GM23338 (cell line): ENCODE measurements at regions not wholly inside any gene's neighbourhood (a gene's known extent, or its start where the extent isn't known, plus 50 kb on each side); places are given as distances from the start of the nearest gene placed in this dataset.

Source experiments
- ATAC-seq: fragments of 200-7000 bp; cut with Tn5 transposase; 3 replicates; pipeline ENCODE4 v1.9.1; 2020
- DNase-seq: peaks from one replicate; pipeline ENCODE4 v3.0.0-alpha.2; 2015; ENCODE audit warnings: low spot score
- H2AFZ ChIP-seq: fragments of 200-600 bp; sonication (generic); 2 replicates; pipeline ENCODE4 v1.8.0; 2016; ENCODE audit warnings: antibody characterized with exemption, mild to moderate bottlenecking, moderate library complexity
- H3F3A ChIP-seq: fragments of 200-600 bp; sonication (generic); replicated peaks from 2 replicates; pipeline ENCODE4 v1.8.0; 2017; ENCODE audit warnings: antibody characterized with exemption, mixed run types, low read depth
- H3K27ac ChIP-seq: fragments of 200-600 bp; sonication (generic); 2 replicates; pipeline ENCODE4 v1.6.1; 2016; ENCODE audit warnings: low read depth
- H3K27me3 ChIP-seq: fragments of 200-600 bp; sonication (generic); 2 replicates; pipeline ENCODE4 v1.8.0; 2016; ENCODE audit warnings: mild to moderate bottlenecking, mixed run types, moderate library complexity; ENCODE audit not compliant: insufficient read depth
- H3K36me3 ChIP-seq: fragments of 200-600 bp; sonication (generic); 2 replicates; pipeline ENCODE4 v1.8.0; 2016; ENCODE audit warnings: mild to moderate bottlenecking; ENCODE audit not compliant: insufficient read depth
- H3K4me1 ChIP-seq: fragments of 200-600 bp; sonication (generic); 2 replicates; pipeline ENCODE4 v1.8.0; 2016; ENCODE audit warnings: mild to moderate bottlenecking, moderate library complexity; ENCODE audit not compliant: insufficient read depth
- H3K4me2 ChIP-seq: fragments of 200-600 bp; sonication (generic); 2 replicates; pipeline ENCODE4 v1.7.1; 2017; ENCODE audit warnings: mixed run types
- H3K4me3 ChIP-seq: fragments of 200-600 bp; sonication (generic); 2 replicates; pipeline ENCODE4 v1.6.1; 2016; ENCODE audit warnings: mixed run types
- H3K79me2 ChIP-seq: fragments of 200-600 bp; sonication (generic); replicated peaks from 2 replicates; pipeline ENCODE4 v1.8.0; 2017; ENCODE audit warnings: mild to moderate bottlenecking; ENCODE audit not compliant: insufficient read depth
- H3K9me2 ChIP-seq: fragments of 200-600 bp; sonication (generic); 2 replicates; pipeline ENCODE4 v1.8.0; 2017; ENCODE audit not compliant: insufficient read depth
- H4K20me1 ChIP-seq: fragments of 200-600 bp; sonication (generic); replicated peaks from 2 replicates; pipeline ENCODE4 v1.8.0; 2017; ENCODE audit warnings: mild to moderate bottlenecking; ENCODE audit not compliant: insufficient read depth
- H3K27ac Mint-ChIP-seq: 2 replicates; pipeline ENCODE4 v1.8.0; 2020; ENCODE audit warnings: inconsistent platforms, mild to moderate bottlenecking, moderate library complexity, mixed read lengths
- H3K27me3 Mint-ChIP-seq: 3 replicates; pipeline ENCODE4 v1.8.0; 2022; ENCODE audit warnings: low read depth, mild to moderate bottlenecking, moderate library complexity, mixed read lengths, inconsistent platforms; ENCODE audit not compliant: insufficient read depth, poor library complexity
- H3K36me3 Mint-ChIP-seq: 3 replicates; pipeline ENCODE4 v1.8.0; 2021; ENCODE audit warnings: low read depth, mild to moderate bottlenecking, inconsistent platforms, moderate library complexity, mixed read lengths
- H3K4me1 Mint-ChIP-seq: 3 replicates; pipeline ENCODE4 v1.8.0; 2020; ENCODE audit warnings: mild to moderate bottlenecking, inconsistent platforms, mixed read lengths
- H3K4me3 Mint-ChIP-seq: 3 replicates; pipeline ENCODE4 v1.8.0; 2021; ENCODE audit warnings: moderate library complexity, mild to moderate bottlenecking, inconsistent platforms, mixed read lengths
- H3K9me3 Mint-ChIP-seq: 3 replicates; pipeline ENCODE4 v1.8.0; 2020; ENCODE audit warnings: moderate library complexity, mild to moderate bottlenecking, inconsistent platforms, mixed read lengths
- CREB1 ChIP-seq: fragments of 250-450 bp; sonication (Bioruptor Pico); IDR thresholded peaks from 2 replicates; pipeline ENCODE4 v1.5.0; 2020; ENCODE audit warnings: low read depth, mild to moderate bottlenecking, moderate library complexity
- CTCF ChIP-seq, 2 experiments: fragments of 200-600 bp in 1 of 2; sonication (generic) in 1 of 2; conservative IDR thresholded peaks; 2 replicates each; pipeline versions ENCODE4 v1.5.1 to v1.6.1; 2016 to 2017; ENCODE audit warnings: antibody characterized with exemption in 2 of 2, low read depth in 2 of 2, mild to moderate bottlenecking in 2 of 2, moderate library complexity in 1 of 2
- ETS1 ChIP-seq: IDR thresholded peaks from 2 replicates; pipeline ENCODE4 v1.6.1; 2016; ENCODE audit warnings: antibody characterized with exemption
- EZH2 ChIP-seq: fragments of 200-600 bp; sonication (generic); IDR thresholded peaks from one replicate; pipeline ENCODE4 v1.8.0; 2017; ENCODE audit warnings: antibody characterized with exemption, mild to moderate bottlenecking, low read depth; ENCODE audit not compliant: unreplicated experiment
- EZH2phosphoT487 ChIP-seq: fragments of 200-600 bp; sonication (generic); IDR thresholded peaks from one replicate; pipeline ENCODE4 v1.8.1; 2018; ENCODE audit warnings: antibody characterized with exemption; ENCODE audit not compliant: unreplicated experiment
- JUNB ChIP-seq: IDR thresholded peaks from one replicate; pipeline ENCODE4 v1.6.1; 2016; ENCODE audit warnings: antibody characterized with exemption; ENCODE audit not compliant: unreplicated experiment
- NANOG ChIP-seq: IDR thresholded peaks from 2 replicates; pipeline ENCODE4 v1.6.1; 2016; ENCODE audit warnings: antibody characterized with exemption, borderline replicate concordance
- POLR2AphosphoS5 ChIP-seq: IDR thresholded peaks from 2 replicates; pipeline ENCODE4 v1.6.1; 2016; ENCODE audit warnings: antibody characterized with exemption, low read depth
- REST ChIP-seq: IDR thresholded peaks from one replicate; pipeline ENCODE4 v1.6.1; 2018; ENCODE audit warnings: antibody characterized with exemption; ENCODE audit not compliant: unreplicated experiment
- STAT1 ChIP-seq: IDR thresholded peaks from one replicate; pipeline ENCODE4 v1.6.1; 2016; ENCODE audit warnings: antibody characterized with exemption; ENCODE audit not compliant: unreplicated experiment
- ZNF114 ChIP-seq: fragments of 250-450 bp; sonication (Bioruptor Pico); IDR thresholded peaks from 2 replicates; pipeline ENCODE4 v1.5.0; 2020; ENCODE audit warnings: mild to moderate bottlenecking, moderate library complexity
- ZNF331 ChIP-seq: fragments of 250-450 bp; sonication (Bioruptor Pico); IDR thresholded peaks from 2 replicates; pipeline ENCODE4 v1.5.0; 2020; ENCODE audit warnings: low read depth, mild to moderate bottlenecking, moderate library complexity
- ZNF462 ChIP-seq: fragments of 250-450 bp; sonication (Bioruptor Pico); IDR thresholded peaks from 2 replicates; pipeline ENCODE4 v1.5.0; 2020; ENCODE audit warnings: mild to moderate bottlenecking, moderate library complexity

GRCh38 chr5:39520232-39520572 lies 95.4 kb upstream of the DAB2 start:
- Mint-ChIP-seq H3K4me3 (no peak overlapping the region), H3K4me1 (peaks cover 24% of the 10 kb centered on the region), H3K36me3 (no peaks in the 10 kb centered on the region), H3K9me3 (peaks cover 3% of the 10 kb centered on the region; the same call in 1 of the 3 replicates), H3K27ac (no peak overlapping the region), H3K27me3 (peaks cover 3% of the 10 kb centered on the region)
- ATAC-seq (no peak), DNase-seq (no peak)
- H3K79me2 ChIP-seq, result no peaks in the 10 kb centered on the region
- H4K20me1 ChIP-seq, result no peaks in the 10 kb centered on the region
- H3F3A ChIP-seq, result no peaks in the 10 kb centered on the region
- no peak overlapping the region for H2AFZ ChIP-seq
- no peak overlapping the region for H3K4me2 ChIP-seq
- H3K27me3 ChIP-seq, result no peaks in the 10 kb centered on the region
- TF ChIP-seq ZNF114 (CRISPR knock-in tag) (no peak), STAT1 (no peak), ZNF331 (CRISPR knock-in tag) (no peak), CTCF (conservative IDR thresholded peaks at IDR 0.05; ENCODE audit: low read depth in 2 of 2) (no peak), ETS1 (no peak), EZH2 (no peak), ZNF462 (CRISPR knock-in tag) (no peak), REST (no peak), CREB1 (CRISPR knock-in tag) (no peak), POLR2AphosphoS5 (no peak), JUNB (no peak), EZH2phosphoT487 (no peak), NANOG (no peak)
- H3K4me3 ChIP-seq, result no peak overlapping the region
- H3K4me1 ChIP-seq, result peaks cover 32% of the 10 kb centered on the region
- no peaks in the 10 kb centered on the region for H3K9me2 ChIP-seq
- no peak overlapping the region for H3K27ac ChIP-seq
- H3K36me3 ChIP-seq, result no peaks in the 10 kb centered on the region
